Activated T-cell treated with anti-CD3 and anti-CD28 coated beads, Interleukin-2, amount 50 U/mL, for 24 hours (primary cell): ENCODE measurements at regions not wholly inside any gene's neighbourhood (a gene's known extent, or its start where the extent isn't known, plus 50 kb on each side); places are given as distances from the start of the nearest gene placed in this dataset.

Source experiments
- DNase-seq: peaks from one replicate; pipeline ENCODE4 v3.0.0-alpha.2; 2020
- H3K27ac Mint-ChIP-seq: 2 replicates; pipeline ENCODE4 v1.8.0; 2020; ENCODE audit warnings: mild to moderate bottlenecking, mixed read lengths
- H3K27me3 Mint-ChIP-seq: 2 replicates; pipeline ENCODE4 v1.8.0; 2020; ENCODE audit warnings: mixed read lengths
- H3K36me3 Mint-ChIP-seq: 2 replicates; pipeline ENCODE4 v1.8.0; 2020; ENCODE audit warnings: low read depth, mixed read lengths
- H3K4me1 Mint-ChIP-seq: 2 replicates; pipeline ENCODE4 v1.8.0; 2020; ENCODE audit warnings: low read depth, mixed read lengths
- H3K4me3 Mint-ChIP-seq: 2 replicates; pipeline ENCODE4 v1.8.0; 2020; ENCODE audit warnings: mild to moderate bottlenecking, moderate library complexity, mixed read lengths
- H3K9me3 Mint-ChIP-seq: 2 replicates; pipeline ENCODE4 v1.8.0; 2020; ENCODE audit warnings: mixed read lengths

DNA sequence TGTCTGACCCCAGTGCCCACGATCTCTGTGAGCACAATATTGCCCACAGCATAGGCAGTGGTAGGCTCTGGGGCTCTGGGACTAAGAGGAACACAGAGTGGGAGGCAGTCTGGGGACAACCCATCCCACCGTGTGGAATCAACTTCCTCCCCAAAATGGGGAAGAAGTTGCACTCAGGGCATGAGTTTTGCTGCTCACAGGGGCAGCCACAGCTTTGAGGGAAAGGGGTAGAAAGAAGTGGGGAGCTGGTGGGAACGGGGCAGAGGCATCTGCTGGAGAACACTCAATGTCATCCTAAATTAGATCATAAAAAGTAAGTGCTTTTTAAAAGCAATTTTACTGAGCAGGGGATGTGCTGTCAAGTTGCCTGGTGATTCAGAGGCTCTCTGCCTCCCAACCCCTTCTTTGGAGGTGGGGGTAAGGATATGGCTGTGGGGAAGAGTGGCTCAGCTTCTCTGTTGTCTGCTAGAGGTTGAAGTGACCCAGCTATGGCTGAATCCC lies 233.8 kb upstream of the NCAM1 start:
- peaks cover 11% of the 10 kb centered on the region for H3K27me3 Mint-ChIP-seq
- H3K9me3 Mint-ChIP-seq, result no peaks in the 10 kb centered on the region
- H3K36me3 Mint-ChIP-seq, result no peaks in the 10 kb centered on the region

DNA sequence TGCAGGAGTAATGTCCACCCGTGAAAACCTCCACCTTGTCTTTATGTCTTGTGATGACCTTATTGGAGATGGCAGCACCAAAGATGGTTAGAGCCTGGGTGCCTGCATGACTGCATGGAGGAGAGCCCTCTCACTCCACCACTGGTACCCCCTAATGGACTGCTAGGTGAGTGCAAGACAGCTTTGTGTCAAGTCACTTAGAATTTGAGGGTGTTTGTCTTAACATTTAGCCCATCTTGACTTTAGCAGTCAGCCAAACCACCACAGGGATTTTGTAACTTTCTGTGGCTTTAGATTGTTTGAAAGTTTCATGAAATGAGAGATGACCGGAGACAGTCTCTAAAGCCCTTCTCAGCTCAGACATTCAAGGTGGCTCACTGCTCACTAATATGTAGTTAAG lies 232.9 kb upstream of the NCAM1 start:
- DNase-seq, result no peak
- Mint-ChIP-seq H3K4me3 (no peak overlapping the region), H3K27me3 (peaks cover 12% of the 10 kb centered on the region), H3K36me3 (no peaks in the 10 kb centered on the region), H3K4me1 (no peaks in the 10 kb centered on the region), H3K27ac (no peak overlapping the region), H3K9me3 (no peaks in the 10 kb centered on the region)

More for the DNA sequence above, 233.8 kb upstream of the NCAM1 start:
- no peaks in the 10 kb centered on the region for H3K4me1 Mint-ChIP-seq
- DNase-seq, result no peak
- no peak overlapping the region for H3K27ac Mint-ChIP-seq
- no peak overlapping the region for H3K4me3 Mint-ChIP-seq

DNA sequence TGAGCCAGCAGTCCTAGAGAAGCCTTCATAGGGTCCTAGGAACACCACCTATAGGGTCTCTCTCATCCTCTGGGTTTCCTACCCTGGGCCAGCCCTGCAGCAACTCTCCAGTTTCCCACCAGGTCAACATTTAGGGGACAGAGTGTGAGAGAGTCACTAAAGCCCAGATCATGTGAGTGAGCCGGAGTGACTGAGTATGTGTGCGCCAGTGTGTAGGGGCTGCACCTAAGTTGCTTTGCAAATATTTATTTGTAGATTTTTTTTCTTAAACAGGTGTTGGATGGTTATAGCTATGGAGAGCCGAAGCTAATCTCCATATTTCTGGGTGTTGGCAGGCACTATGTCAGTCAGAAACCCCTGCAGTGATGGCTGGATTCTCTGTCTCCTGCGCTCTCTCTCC lies 232.5 kb upstream of the NCAM1 start:
- H3K9me3 Mint-ChIP-seq, result no peaks in the 10 kb centered on the region
- H3K27ac Mint-ChIP-seq, result no peak overlapping the region
- DNase-seq, result no peak
- no peak overlapping the region for H3K4me3 Mint-ChIP-seq
- H3K4me1 Mint-ChIP-seq, result no peaks in the 10 kb centered on the region
- H3K27me3 Mint-ChIP-seq, result peaks cover 12% of the 10 kb centered on the region
- H3K36me3 Mint-ChIP-seq, result no peaks in the 10 kb centered on the region

- no peak overlapping the region for H3K4me3 Mint-ChIP-seq
- H3K27ac Mint-ChIP-seq, result no peak overlapping the region
- H3K27me3 Mint-ChIP-seq, result peaks cover 13% of the 10 kb centered on the region
- no peaks in the 10 kb centered on the region for H3K4me1 Mint-ChIP-seq
- DNase-seq, result no peak
- no peaks in the 10 kb centered on the region for H3K36me3 Mint-ChIP-seq
- no peaks in the 10 kb centered on the region for H3K9me3 Mint-ChIP-seq
These were observed 230.6 kb upstream of the NCAM1 start for GRCh38 chr11:112730591-112730990.

DNA sequence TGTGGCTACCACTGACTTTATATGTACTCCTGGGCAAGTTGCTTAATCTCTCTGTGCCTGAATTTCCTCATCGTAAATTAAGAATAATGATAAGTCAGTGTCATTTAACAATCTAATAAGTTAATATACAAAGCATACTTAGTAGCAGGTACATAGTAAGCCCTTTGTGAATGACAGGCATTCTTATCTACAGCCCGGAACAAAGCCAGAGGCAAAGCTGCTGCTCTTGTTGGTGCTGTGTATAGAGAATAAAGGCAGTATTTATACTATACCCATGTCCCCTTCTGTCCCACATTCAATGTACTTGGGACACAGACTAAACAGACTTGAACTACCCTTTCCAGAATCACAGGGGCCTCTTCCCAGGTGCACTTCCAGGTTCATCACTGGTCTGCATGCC lies 229.7 kb upstream of the NCAM1 start:
- Mint-ChIP-seq H3K4me3 (no peak overlapping the region), H3K36me3 (no peaks in the 10 kb centered on the region), H3K27ac (no peak overlapping the region), H3K27me3 (peaks cover 13% of the 10 kb centered on the region), H3K4me1 (no peaks in the 10 kb centered on the region), H3K9me3 (no peaks in the 10 kb centered on the region)
- no peak for DNase-seq

DNA sequence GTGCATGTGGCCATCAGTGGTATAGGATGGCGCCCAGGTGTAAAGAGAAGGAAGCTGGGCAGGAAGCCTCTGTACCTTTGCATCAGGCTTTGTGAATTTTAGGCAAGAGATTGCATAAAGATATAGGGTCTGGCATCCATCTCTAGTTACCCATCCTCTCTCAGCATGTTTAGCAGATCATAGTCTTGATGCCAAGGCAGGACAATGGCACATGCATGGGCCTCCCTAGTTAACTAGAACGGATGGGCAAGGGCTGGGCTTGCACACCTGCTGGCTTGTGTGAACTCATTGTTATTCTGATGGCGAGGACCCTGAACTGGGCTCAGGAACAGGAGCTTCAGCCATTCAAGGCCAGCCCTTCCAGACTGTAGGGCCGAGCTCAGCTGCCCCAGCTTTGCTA lies 229.2 kb upstream of the NCAM1 start:
- H3K4me1 Mint-ChIP-seq, result no peaks in the 10 kb centered on the region
- H3K27me3 Mint-ChIP-seq, result peaks cover 13% of the 10 kb centered on the region
- H3K27ac Mint-ChIP-seq, result no peak overlapping the region
- H3K9me3 Mint-ChIP-seq, result no peaks in the 10 kb centered on the region
- no peak for DNase-seq
- no peak overlapping the region for H3K4me3 Mint-ChIP-seq
- H3K36me3 Mint-ChIP-seq, result no peaks in the 10 kb centered on the region

- Mint-ChIP-seq H3K9me3 (no peaks in the 10 kb centered on the region), H3K36me3 (no peaks in the 10 kb centered on the region), H3K27me3 (peaks cover 11% of the 10 kb centered on the region), H3K4me3 (no peak overlapping the region), H3K4me1 (no peaks in the 10 kb centered on the region), H3K27ac (no peak overlapping the region)
- DNase-seq, result no peak
These were observed 227.0 kb upstream of the NCAM1 start for GRCh38 chr11:112734207-112734606.

GRCh38 chr11:112735470-112735869 lies 225.8 kb upstream of the NCAM1 start:
- H3K4me3 Mint-ChIP-seq, result no peak overlapping the region
- no peaks in the 10 kb centered on the region for H3K4me1 Mint-ChIP-seq
- no peaks in the 10 kb centered on the region for H3K9me3 Mint-ChIP-seq
- no peaks in the 10 kb centered on the region for H3K36me3 Mint-ChIP-seq
- no peak overlapping the region for H3K27ac Mint-ChIP-seq
- peaks cover 11% of the 10 kb centered on the region for H3K27me3 Mint-ChIP-seq
- DNase-seq, result no peak

GRCh38 chr11:112744041-112744440 lies 217.2 kb upstream of the NCAM1 start:
- Mint-ChIP-seq H3K27me3 (peaks cover 33% of the 10 kb centered on the region), H3K27ac (no peak overlapping the region), H3K9me3 (no peaks in the 10 kb centered on the region), H3K4me1 (no peaks in the 10 kb centered on the region), H3K36me3 (no peaks in the 10 kb centered on the region), H3K4me3 (no peak overlapping the region)
- DNase-seq, result no peak

DNA sequence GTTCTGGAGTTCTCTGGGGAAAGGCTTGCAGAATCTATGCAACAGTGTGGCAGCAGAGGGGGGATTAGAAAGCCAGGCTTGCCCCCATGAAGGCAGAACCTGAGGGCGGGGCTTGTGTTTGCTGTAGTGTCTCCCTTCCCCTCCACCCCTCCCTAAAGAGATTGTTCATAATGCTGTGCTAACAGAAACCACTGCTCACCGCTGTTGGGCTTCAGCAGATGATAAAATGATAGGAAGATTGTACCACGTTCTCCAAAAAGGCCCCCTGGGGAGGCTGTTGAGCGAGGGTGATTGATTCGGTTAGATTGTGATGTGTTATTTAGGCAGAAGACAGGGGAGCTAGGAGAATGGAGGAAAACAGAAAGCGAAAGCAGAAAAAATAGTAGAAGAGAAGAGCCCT lies 215.2 kb upstream of the NCAM1 start:
- peaks cover 33% of the 10 kb centered on the region for H3K27me3 Mint-ChIP-seq
- no peak overlapping the region for H3K27ac Mint-ChIP-seq
- no peaks in the 10 kb centered on the region for H3K36me3 Mint-ChIP-seq
- no peak overlapping the region for H3K4me3 Mint-ChIP-seq
- H3K4me1 Mint-ChIP-seq, result no peaks in the 10 kb centered on the region
- H3K9me3 Mint-ChIP-seq, result no peaks in the 10 kb centered on the region
- DNase-seq, result no peak

- no peaks in the 10 kb centered on the region for H3K9me3 Mint-ChIP-seq
- DNase-seq, result no peak
- H3K4me1 Mint-ChIP-seq, result no peaks in the 10 kb centered on the region
- H3K27me3 Mint-ChIP-seq, result peaks cover 23% of the 10 kb centered on the region
- H3K27ac Mint-ChIP-seq, result no peak overlapping the region
- no peaks in the 10 kb centered on the region for H3K36me3 Mint-ChIP-seq
- H3K4me3 Mint-ChIP-seq, result no peak overlapping the region
These were observed 213.0 kb upstream of the NCAM1 start for GRCh38 chr11:112748252-112748651.

DNA sequence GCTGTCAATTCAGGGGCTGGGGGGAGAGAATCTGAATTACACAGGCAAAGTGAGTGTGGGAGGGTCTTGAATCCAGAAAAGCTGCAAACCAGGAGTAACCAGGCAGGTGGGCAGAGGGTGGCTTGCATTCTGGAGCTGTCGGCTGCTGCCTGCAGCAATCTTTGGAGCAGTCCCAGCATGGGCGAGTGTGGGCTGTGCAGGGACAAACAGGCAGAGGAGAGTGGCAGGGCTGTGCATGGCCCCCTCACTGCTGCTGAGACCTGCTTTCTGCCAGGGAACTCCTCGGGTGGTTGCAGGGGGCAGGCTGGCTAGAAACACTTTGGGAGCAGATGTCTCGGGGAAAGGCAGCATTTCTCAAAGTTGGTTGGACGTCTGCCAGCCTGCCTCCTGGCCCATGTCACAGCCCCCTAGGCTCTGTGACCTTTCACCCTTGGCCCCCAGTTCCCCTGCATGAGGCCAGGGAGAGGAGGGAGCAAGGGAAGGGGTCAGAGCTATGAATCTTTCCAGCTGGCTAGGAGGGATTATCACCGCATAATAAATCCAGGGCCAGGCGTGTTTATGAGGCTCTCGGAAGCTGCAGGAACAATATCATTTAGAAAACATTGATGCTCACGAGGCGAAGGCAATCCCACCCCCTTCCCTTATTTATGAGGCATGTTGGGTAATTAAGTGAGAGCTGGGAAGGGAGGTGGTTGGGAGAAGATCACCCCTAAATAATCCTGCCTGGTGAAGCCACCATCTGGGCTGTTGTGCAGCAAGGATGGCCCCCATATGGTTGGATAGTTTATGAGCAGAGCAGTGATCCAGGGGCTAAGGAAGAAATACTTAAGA lies 212.3 kb upstream of the NCAM1 start:
- H3K27ac Mint-ChIP-seq, result no peak overlapping the region
- no peaks in the 10 kb centered on the region for H3K4me1 Mint-ChIP-seq
- H3K27me3 Mint-ChIP-seq, result peaks cover 23% of the 10 kb centered on the region
- DNase-seq, result no peak
- no peak overlapping the region for H3K4me3 Mint-ChIP-seq
- H3K36me3 Mint-ChIP-seq, result no peaks in the 10 kb centered on the region
- H3K9me3 Mint-ChIP-seq, result no peaks in the 10 kb centered on the region

DNA sequence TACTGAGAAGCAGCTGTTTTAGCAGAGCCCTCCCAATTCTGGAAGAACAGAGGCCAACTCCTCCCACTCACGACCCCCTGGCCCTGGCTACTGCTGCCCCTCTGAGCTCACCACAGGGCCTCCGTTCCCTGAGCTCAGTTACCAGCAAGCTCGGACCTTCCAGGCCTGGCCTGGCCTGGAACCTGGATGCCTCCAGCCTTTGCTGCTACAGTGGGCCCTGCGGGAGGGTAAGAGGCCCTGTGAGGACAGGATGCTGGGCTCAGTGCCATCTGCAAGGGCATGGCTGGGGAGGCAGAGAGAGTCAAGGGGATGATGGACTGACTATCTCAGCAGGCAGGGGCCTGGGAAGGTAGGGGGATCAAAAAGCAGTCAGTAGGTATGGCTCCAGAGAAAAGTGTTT lies 209.9 kb upstream of the NCAM1 start:
- no peak overlapping the region for H3K27ac Mint-ChIP-seq
- peaks cover 6% of the 10 kb centered on the region for H3K27me3 Mint-ChIP-seq
- no peak overlapping the region for H3K4me3 Mint-ChIP-seq
- H3K9me3 Mint-ChIP-seq, result no peaks in the 10 kb centered on the region
- no peaks in the 10 kb centered on the region for H3K36me3 Mint-ChIP-seq
- no peak for DNase-seq
- H3K4me1 Mint-ChIP-seq, result no peaks in the 10 kb centered on the region

DNA sequence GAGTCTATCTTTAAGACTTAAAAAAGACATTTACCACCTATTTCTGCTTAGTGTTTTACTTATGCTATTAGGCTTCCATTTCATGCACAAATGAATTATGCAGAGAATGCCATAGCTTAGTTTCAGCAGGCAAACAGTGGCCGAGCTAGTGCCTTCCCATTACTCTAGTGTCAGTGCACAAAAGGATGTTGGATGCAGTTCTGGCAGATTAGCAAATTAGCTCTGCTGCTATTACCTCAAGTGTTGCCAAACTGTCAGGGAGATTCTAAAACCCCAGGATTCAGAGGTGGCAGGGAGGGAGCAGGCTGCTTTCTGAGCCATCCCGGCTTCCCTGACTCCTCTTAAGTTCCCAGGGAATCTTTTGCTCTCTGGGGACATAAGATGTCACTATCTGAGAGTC lies 209.4 kb upstream of the NCAM1 start:
- Mint-ChIP-seq H3K4me3 (no peak overlapping the region), H3K27ac (no peak overlapping the region), H3K4me1 (no peaks in the 10 kb centered on the region), H3K36me3 (no peaks in the 10 kb centered on the region), H3K27me3 (peaks cover 1% of the 10 kb centered on the region), H3K9me3 (no peaks in the 10 kb centered on the region)
- DNase-seq, result no peak

DNA sequence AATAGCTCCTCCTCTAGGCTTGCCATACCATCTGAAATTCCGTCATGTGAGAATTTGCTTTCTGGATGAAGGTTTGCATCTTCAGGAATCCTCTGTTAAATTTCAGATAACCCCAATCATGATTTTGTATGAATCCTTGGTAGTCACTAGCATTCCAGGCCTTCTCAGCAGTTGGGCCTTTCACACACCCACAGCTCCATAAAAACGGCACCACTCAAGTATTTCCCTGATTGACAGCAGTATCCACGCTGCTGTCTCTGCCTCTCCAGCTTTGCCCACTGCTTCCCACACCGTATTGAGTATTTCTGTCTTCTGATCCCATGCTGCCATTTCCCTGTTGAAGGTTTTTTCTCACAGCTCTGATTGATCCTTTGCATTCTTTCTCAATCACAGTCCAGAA lies 208.7 kb upstream of the NCAM1 start:
- DNase-seq, result no peak
- no peaks in the 10 kb centered on the region for H3K9me3 Mint-ChIP-seq
- no peaks in the 10 kb centered on the region for H3K4me1 Mint-ChIP-seq
- H3K36me3 Mint-ChIP-seq, result no peaks in the 10 kb centered on the region
- H3K4me3 Mint-ChIP-seq, result no peak overlapping the region
- no peaks in the 10 kb centered on the region for H3K27me3 Mint-ChIP-seq
- H3K27ac Mint-ChIP-seq, result no peak overlapping the region
